ENCODE measurements at regions not wholly inside any gene's neighbourhood (a gene's known extent, or its start where the extent isn't known, plus 50 kb on each side); places are given as distances from the start of the nearest gene placed in this dataset.

GRCh38 chrY:14139521-14139920 is 83.5 kb downstream of the VCY1B start:
- no peak for DNase-seq (ENCODE audit: low read depth)

GRCh38 chrY:14145614-14146013 is 89.6 kb downstream of the VCY1B start:
- no peak for DNase-seq (ENCODE audit: low read depth)

- no peak for DNase-seq (ENCODE audit: low read depth)
These were observed 126.7 kb downstream of the VCY1B start for GRCh38 chrY:14182776-14183175.

- DNase-seq (ENCODE audit: low read depth), result no peak
These were observed 166.0 kb downstream of the VCY1B start for GRCh38 chrY:14222014-14222413.

GRCh38 chrY:14231703-14232102 is 175.7 kb downstream of the VCY1B start:
- peak; percentile 2 for DNase-seq (ENCODE audit: low read depth)

- DNase-seq (ENCODE audit: low read depth), result no peak
These were observed 179.0 kb downstream of the VCY1B start for GRCh38 chrY:14235070-14235469.

GRCh38 chrY:14238277-14238676 is 182.2 kb downstream of the VCY1B start:
- DNase-seq (ENCODE audit: low read depth), result no peak

- no peak for DNase-seq (ENCODE audit: low read depth)
These were observed 190.9 kb downstream of the VCY1B start for GRCh38 chrY:14246948-14247347.

- no peak for DNase-seq (ENCODE audit: low read depth)
These were observed 193.0 kb downstream of the VCY1B start for GRCh38 chrY:14248878-14249576.

- no peak for DNase-seq (ENCODE audit: low read depth)
These were observed 200.2 kb downstream of the VCY1B start for GRCh38 chrY:14255965-14256816.

- DNase-seq (ENCODE audit: low read depth), result no peak
These were observed 200.8 kb downstream of the VCY1B start for GRCh38 chrY:14256817-14257168.

GRCh38 chrY:14277029-14277428 is 221.0 kb downstream of the VCY1B start:
- DNase-seq (ENCODE audit: low read depth), result no peak

GRCh38 chrY:14290656-14291375 is 233.5 kb upstream of the NLGN4Y start:
- DNase-seq (ENCODE audit: low read depth), result no peak

GRCh38 chrY:14292382-14292781 is 231.9 kb upstream of the NLGN4Y start:
- no peak for DNase-seq (ENCODE audit: low read depth)

- DNase-seq (ENCODE audit: low read depth), result no peak
These were observed 223.6 kb upstream of the NLGN4Y start for GRCh38 chrY:14300775-14301174.

GRCh38 chrY:14301552-14301951 is 222.8 kb upstream of the NLGN4Y start:
- no peak for DNase-seq (ENCODE audit: low read depth)

GRCh38 chrY:14328677-14329345 is 195.5 kb upstream of the NLGN4Y start:
- DNase-seq (ENCODE audit: low read depth), result peak; percentile 47

- no peak for DNase-seq (ENCODE audit: low read depth)
These were observed 194.0 kb upstream of the NLGN4Y start for GRCh38 chrY:14330362-14330761.

GRCh38 chrY:14339524-14339923 is 184.8 kb upstream of the NLGN4Y start:
- DNase-seq (ENCODE audit: low read depth), result no peak

GRCh38 chrY:14340459-14341143 is 183.7 kb upstream of the NLGN4Y start:
- DNase-seq (ENCODE audit: low read depth), result peak; percentile 52

Measured in myocyte (in vitro differentiated cells).